Neural progenitor cell (in vitro differentiated cells): ENCODE measurements at regions not wholly inside any gene's neighbourhood (a gene's known extent, or its start where the extent isn't known, plus 50 kb on each side); places are given as distances from the start of the nearest gene placed in this dataset.

ENCODE experiments used
- EZH2 ChIP-seq: fragments of 200-600 bp; sonication (generic); IDR thresholded peaks from 2 replicates; pipeline ENCODE4 v1.6.1; 2017; ENCODE audit warnings: antibody characterized with exemption, mild to moderate bottlenecking, moderate library complexity
- EZH2phosphoT487 ChIP-seq: fragments of 200-600 bp; sonication (generic); IDR thresholded peaks from 2 replicates; pipeline ENCODE4 v1.6.1; 2017; ENCODE audit warnings: antibody characterized with exemption
- TF ChIP-seq, protein P1 (sequence below): fragments of 200-600 bp; sonication (generic); IDR thresholded peaks from 2 replicates; pipeline ENCODE4 v1.5.1; 2017; ENCODE audit warnings: antibody characterized with exemption, mild to moderate bottlenecking

DNA sequence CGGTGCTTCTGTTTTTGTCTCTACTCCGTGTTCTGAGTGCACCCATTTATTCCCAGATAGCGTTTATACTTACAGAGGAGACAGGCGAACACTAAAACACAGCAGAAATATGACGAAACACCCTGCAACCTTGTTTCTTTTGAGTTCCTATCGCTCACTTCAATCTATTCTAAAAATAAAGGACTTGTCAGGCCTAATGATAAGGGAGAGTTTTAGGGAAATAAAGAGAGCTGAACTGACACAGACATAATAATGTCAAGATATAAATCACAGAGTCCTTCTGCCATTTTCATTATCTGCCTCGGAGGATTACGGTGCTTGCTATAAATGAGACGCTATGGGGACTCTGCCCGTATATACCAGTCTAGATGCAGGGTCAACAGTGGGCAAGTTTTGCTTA lies 659.7 kb upstream of the SALL3 start:
- TF ChIP-seq, protein P1, sequence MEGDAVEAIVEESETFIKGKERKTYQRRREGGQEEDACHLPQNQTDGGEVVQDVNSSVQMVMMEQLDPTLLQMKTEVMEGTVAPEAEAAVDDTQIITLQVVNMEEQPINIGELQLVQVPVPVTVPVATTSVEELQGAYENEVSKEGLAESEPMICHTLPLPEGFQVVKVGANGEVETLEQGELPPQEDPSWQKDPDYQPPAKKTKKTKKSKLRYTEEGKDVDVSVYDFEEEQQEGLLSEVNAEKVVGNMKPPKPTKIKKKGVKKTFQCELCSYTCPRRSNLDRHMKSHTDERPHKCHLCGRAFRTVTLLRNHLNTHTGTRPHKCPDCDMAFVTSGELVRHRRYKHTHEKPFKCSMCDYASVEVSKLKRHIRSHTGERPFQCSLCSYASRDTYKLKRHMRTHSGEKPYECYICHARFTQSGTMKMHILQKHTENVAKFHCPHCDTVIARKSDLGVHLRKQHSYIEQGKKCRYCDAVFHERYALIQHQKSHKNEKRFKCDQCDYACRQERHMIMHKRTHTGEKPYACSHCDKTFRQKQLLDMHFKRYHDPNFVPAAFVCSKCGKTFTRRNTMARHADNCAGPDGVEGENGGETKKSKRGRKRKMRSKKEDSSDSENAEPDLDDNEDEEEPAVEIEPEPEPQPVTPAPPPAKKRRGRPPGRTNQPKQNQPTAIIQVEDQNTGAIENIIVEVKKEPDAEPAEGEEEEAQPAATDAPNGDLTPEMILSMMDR, result no peak
- TF ChIP-seq EZH2 (no peak), EZH2phosphoT487 (no peak)
